NCI-H1694 treated with DMSO at 0.1 percent for 48 hours (cell line): ENCODE measurements at regions not wholly inside any gene's neighbourhood (a gene's known extent, or its start where the extent isn't known, plus 50 kb on each side); places are given as distances from the start of the nearest gene placed in this dataset.
"Not testable (repeated sequence)": the region's sequence is repeated elsewhere in the genome, so short reads cannot be mapped to it uniquely, and the experiment has no call there.

ENCODE experiments used
- DNase-seq: peaks from one replicate; lab custom pipeline; 2025; lab: John Stamatoyannopoulos, UW

DNA sequence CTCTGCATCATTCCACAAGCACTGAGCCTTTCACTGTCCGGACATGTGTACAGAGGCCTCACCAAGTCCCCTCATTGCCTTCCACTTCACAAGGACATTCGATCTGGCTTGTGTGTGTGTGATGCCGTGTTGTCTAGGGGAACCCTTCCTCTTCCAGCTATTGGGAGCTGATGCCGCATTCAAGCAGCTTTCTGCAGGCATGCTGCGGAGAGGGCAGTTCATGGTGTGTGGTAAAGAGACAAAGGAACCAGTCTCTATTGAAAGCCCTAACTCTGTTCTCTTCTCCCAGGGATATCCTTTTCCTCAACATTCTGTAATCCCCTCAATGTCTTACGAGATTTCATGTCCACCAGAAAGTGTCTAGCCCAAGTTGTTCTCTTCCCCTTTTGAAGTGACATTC is 141.6 kb downstream of the ALOX5 start:
- no peak for DNase-seq

DNA sequence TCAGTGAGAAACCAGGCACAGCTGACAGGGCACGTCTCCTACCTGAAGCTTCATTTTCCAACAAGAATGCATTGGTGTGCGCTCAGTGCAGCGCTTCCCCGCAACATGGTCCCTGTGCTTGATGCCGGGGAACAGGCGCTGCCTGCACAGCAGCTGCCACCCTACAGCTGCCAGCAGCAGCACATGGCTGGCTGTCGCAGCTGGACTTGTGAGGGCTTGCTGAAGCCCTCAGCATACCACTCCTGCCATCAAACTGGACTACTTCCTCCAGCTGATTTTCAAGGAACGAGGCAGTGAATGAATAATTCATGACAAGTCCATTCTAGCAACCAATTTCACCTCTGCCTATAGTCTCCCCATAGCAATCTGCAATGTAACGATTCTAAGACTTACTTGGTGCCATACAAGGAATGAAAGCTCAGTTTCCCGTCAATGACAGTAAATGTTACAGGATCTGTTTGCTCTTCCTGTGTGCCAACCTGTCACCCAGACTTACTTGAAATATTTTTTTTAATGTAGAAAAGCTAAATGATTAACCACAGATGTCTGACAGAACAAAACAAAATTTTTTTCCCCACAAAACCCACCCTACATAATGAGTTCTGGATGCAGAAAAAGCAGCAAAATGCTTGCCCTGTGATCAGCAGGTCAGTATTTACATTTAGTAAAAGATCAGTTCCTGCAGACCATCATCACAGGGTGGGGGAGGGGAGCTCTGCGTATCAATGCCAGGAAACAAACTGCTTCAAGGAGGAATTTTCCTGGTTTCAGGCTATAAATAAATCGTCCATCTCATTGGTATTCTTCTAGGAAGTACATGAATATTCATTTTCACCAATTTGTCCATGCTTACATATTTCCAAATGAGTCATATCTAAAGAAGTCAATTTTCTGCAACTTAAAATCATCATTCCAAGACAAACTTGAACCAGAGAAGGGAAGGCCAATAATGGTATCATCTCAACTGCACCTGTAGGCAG is 140.6 kb downstream of the ALOX5 start:
- peak; percentile 65 for DNase-seq

DNA sequence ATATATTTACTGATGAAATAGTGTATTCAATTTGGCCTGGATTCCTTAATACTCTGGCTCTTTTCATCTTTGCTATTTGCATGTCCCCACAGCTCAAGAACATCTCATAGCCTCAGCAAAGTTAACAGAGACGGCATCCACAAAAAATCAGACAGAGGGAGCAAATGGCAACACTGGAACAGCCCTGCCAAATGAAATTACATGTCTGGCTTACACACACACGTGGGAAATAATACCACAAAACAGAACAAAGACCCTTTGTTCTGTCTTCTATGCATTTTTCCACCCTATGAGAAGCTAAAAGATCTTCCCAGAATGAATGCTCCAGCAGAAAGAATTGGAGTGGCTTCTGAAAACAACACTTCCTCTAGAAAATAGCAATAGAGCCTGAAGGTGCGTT is 139.5 kb downstream of the ALOX5 start:
- no peak for DNase-seq

DNA sequence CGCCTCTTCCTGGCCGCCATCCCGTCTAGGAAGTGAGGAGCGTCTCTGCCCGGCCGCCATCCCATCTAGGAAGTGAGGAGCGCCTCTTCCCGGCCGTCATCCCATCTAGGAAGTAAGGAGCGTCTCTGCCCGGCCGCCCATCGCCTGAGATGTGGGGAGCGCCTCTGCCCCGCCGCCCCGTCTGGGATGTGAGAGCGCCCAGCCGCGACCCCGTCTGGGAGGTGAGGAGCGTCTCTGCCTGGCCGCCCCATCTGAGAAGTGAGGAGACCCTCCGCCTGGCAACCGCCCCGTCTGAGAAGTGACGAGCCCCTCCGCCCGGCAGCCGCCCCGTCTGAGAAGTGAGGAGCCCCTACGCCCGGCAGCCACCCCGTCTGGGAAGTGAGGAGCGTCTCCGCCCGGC is 137.9 kb downstream of the ALOX5 start:
- DNase-seq = not testable (repeated sequence)

DNA sequence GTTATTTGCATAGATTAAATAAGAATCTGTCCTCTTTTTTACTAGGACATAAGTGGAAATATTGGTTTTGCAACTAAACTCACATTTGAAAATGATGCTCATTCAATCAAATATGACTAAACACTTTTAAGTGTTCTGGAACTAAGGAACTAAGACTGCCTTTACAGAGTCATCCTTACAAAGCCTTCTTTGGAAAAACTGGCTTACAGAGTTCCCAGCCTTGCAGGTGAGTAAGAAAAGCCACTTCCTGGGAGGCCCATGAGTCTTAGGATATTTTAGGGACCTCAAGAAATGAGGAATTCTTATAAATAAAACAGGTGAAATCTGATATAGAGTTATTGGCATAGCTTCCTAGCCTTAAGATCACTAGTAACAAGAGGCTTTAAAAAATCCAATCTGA is 135.5 kb downstream of the ALOX5 start:
- no peak for DNase-seq

DNA sequence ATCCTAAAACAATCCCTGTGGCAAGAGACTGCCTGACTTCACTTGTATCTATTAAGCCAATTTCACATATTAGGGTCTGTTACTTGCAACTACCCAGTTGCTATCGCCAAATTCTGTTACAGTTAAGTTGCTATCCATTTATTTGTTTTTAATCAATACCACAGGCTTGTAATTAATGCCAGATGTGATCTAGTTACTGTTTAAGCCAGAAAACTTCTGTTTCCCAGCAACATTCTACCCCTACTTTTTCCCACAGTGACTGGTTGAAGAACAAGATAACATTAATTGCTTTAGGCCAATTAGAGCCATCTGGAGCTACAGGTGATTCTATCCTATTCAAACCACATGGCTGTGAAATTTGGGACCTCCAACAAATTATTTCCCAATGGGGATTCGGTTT is 131.3 kb downstream of the ALOX5 start:
- peak; percentile 13 for DNase-seq

DNA sequence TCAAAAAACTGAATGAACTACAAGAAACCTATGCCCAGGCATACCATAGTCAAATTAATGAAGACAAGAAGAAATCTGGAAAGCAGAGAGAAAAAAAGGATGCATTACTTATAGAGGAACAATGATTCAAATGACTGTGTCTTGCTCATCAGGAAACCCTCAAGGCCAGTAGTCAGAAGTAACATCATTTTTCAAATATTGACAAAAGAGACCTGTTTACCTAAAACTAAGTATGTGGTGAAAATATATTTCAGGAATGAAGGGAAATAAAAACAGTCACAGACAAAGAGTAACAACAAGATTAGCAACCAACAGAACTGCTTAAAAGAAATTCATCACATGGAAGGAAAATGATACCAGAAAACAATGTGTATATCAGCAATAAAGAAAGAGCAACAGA is 128.4 kb downstream of the ALOX5 start:
- no peak for DNase-seq

DNA sequence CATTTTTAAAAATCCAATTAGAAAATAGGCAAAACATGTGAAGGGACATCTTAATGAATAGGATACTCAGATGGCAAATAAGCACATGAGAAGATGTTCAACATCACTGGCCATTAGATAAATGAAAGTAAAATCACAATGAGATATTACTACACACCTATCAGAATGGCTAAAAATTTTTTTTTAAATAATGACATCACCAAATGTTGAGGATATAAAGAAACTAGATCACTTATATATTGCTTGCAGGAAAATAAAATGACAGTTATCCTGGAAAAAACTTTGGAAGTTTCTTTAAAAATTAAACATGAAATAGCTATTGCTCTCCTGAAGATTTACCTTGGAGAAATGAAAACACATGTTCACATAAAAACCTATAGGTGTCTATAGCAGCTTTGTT is 127.8 kb downstream of the ALOX5 start:
- no peak for DNase-seq

DNA sequence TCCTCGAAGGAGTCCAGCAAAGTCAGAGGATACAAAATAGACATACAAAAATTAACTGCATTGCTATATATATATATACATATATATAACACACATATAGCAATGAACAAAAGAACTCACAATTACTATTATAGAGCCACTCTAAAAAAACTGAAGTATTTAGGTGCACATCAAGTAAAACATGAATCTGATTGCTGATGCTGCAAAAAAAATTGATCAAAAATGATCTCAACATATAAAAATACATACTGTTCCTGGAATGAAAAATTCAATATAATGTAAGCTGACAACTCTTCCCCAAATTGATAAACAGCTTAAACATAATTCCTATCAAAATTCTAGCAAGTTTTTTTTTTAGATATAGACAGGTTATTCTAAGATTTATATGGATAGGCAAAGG is 126.8 kb downstream of the ALOX5 start:
- DNase-seq = no peak

DNA sequence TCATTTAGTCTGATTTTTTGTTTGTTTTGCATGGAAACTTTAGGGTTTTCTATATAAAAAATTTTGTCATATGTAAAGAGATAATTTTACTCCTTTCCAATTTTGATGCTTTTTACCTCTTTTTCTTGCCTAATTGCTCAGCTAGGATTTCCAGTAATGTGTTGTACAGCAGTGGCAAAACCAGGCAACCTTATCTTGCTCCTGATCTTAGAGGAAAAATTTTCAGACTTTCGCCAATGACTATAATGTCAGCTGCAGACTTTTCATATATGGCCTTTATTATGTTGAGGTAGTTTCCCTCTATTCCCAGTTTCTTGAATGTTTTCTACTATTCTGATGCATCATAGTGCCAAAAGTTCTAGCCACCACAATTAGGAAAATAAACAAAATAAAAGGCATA is 126.3 kb downstream of the ALOX5 start:
- no peak for DNase-seq

DNA sequence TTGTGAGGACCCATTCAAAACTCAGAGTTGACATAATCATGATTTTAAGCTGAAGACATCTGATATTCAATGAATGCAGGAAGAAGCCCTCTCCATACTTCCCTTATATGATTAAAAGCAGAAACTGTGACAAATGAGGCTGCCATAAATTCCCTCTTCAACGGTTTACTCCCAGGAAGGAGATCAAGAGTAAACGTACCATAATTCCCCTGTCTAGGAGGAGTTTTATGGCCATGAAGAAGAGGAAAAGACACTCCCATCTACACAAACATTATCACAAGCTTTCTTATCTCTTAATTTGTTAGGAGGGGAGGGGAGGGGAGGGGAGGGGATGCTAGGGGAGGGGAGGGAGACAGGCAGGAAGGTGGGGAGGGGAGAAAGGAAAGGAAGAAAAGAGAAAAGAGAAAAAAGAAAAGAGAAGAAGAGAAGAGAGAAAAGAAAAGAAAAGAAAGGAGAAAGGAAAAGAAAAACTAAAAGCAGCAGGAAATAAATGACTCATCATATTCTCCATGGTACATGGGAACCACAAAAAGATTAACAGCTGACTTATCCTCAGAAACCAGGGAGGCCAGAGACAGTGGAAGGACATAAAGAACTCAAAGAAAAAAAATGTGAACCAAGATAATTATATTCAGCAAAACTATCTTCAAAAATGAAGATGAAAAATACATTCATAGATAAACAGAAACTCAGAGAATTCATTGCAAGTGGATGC is 121.6 kb downstream of the ALOX5 start:
- no peak for DNase-seq
